Activated B cell treated with CpG ODN at 0.5 μM for 24 hours (primary cell): ENCODE measurements at regions not wholly inside any gene's neighbourhood (a gene's known extent, or its start where the extent isn't known, plus 50 kb on each side); places are given as distances from the start of the nearest gene placed in this dataset.

Experiments
- ATAC-seq: fragments of 200-7000 bp; cut with Tn5 transposase; one replicate; pipeline ENCODE4 v1.10.0; 2021; ENCODE audit warnings: low read depth, mild to moderate bottlenecking, moderate library complexity
- CTCF ChIA-PET: fragments of 350-600 bp; sonication (Branson Sonifier 250); formaldehyde crosslinking; loops from one replicate; lab custom pipeline; 2021; ENCODE audit warnings: antibody characterized with exemption; lab: Charles Lee
- POLR2A ChIA-PET: fragments of 350-600 bp; sonication (Branson Sonifier 250); formaldehyde crosslinking; loops from one replicate; lab custom pipeline; 2021; ENCODE audit warnings: antibody characterized with exemption; lab: Charles Lee
- DNase-seq: peaks from one replicate; pipeline ENCODE4 v3.0.0; 2022
- H3K27ac Mint-ChIP-seq: one replicate; pipeline ENCODE4 v1.8.0; 2020; ENCODE audit warnings: mixed read lengths
- H3K27me3 Mint-ChIP-seq: one replicate; pipeline ENCODE4 v1.8.0; 2021; ENCODE audit warnings: mixed read lengths
- H3K36me3 Mint-ChIP-seq: one replicate; pipeline ENCODE4 v1.8.0; 2021; ENCODE audit warnings: low read depth, mixed read lengths
- H3K4me1 Mint-ChIP-seq: one replicate; pipeline ENCODE4 v1.8.0; 2021; ENCODE audit warnings: mixed read lengths
- H3K4me3 Mint-ChIP-seq: one replicate; pipeline ENCODE4 v1.8.0; 2020; ENCODE audit warnings: mild to moderate bottlenecking, mixed read lengths
- H3K9me3 Mint-ChIP-seq: one replicate; pipeline ENCODE4 v1.8.0; 2020; ENCODE audit warnings: mixed read lengths
- intact Hi-C: fragments of 100-400 bp; cut with micrococcal nuclease; formaldehyde crosslinking; loops from one replicate; pipeline ENCODE4 v1.15.1; 2024
- TF ChIP-seq, protein P1 (sequence below): fragments of 200-600 bp; IDR thresholded peaks from one replicate; pipeline ENCODE4 v1.8.0; 2022; ENCODE audit warnings: antibody characterized with exemption, mild to moderate bottlenecking

DNA sequence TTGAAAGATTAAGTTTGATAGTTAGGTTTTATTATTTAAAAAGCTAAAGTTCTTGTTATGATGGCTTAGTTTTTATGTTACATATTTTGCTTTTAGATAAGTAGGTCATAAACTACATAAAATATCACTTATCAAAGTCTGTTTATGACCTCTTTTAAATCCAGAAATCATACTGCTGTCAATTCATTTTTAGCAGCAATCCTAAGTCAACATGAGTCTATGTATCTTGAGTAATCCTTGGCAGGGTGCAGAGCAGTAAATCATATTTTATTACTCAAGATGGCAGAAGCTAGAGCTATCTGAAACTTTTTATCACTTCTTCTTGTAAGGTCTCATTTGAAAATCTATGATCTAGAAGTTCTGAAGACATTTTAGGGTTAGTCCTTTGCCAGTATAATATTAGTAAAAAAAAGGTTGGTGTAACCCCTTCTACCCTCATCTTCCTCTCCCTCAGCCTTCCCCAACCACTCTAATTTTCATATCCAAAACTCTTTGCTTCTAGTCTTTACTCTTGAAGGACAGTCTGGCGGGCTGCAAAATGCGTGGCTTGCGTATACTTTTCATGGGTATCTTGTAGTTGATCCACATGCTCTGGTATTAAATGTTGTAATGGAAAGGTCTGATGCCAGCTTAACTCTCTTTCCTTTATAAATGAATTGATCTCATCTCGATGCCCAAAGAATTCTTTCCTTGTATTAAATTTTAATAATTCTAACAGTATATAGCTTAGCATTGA lies 134.0 kb upstream of the THRB start:
- peaks cover 2% of the 10 kb centered on the region for H3K27me3 Mint-ChIP-seq
- no peaks in the 10 kb centered on the region for H3K36me3 Mint-ChIP-seq
- H3K27ac Mint-ChIP-seq: no peak overlapping the region
- POLR2A ChIA-PET: no interaction called here
- no peaks in the 10 kb centered on the region for H3K9me3 Mint-ChIP-seq
- TF ChIP-seq, protein P1, sequence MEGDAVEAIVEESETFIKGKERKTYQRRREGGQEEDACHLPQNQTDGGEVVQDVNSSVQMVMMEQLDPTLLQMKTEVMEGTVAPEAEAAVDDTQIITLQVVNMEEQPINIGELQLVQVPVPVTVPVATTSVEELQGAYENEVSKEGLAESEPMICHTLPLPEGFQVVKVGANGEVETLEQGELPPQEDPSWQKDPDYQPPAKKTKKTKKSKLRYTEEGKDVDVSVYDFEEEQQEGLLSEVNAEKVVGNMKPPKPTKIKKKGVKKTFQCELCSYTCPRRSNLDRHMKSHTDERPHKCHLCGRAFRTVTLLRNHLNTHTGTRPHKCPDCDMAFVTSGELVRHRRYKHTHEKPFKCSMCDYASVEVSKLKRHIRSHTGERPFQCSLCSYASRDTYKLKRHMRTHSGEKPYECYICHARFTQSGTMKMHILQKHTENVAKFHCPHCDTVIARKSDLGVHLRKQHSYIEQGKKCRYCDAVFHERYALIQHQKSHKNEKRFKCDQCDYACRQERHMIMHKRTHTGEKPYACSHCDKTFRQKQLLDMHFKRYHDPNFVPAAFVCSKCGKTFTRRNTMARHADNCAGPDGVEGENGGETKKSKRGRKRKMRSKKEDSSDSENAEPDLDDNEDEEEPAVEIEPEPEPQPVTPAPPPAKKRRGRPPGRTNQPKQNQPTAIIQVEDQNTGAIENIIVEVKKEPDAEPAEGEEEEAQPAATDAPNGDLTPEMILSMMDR: no peak
- ATAC-seq: no peak
- intact Hi-C loops: no loop called here
- no peaks in the 10 kb centered on the region for H3K4me1 Mint-ChIP-seq
- CTCF ChIA-PET: interaction anchor here (1.6 kb wide), 1 partner anchor 52 kb away, joined by 3 read pairs; no protein-coding TSS in a partner anchor
- no peak for DNase-seq
- H3K4me3 Mint-ChIP-seq: no peak overlapping the region

DNA sequence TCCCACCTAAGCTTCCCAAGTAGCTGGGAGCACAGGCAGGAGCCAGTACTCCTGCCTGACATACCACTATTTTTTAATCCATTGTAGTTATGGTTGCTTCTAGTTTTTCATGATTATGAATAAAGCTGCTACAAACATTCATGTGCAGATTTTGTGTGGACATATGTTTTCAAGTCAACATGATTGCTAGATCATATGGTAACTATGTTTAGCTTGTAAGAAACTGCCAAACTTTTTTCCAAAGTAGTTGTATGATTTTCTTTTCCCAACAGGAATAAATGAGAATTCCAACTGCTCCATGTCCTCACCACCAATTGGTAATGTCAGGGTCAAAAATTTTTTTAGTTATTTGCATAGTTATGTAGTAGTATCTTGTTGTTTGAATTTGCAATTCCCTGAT lies 136.8 kb upstream of the THRB start:
- Mint-ChIP-seq H3K9me3 (peaks cover 3% of the 10 kb centered on the region), H3K27ac (no peak overlapping the region), H3K27me3 (peaks cover 1% of the 10 kb centered on the region), H3K4me3 (no peak overlapping the region), H3K4me1 (no peaks in the 10 kb centered on the region), H3K36me3 (no peaks in the 10 kb centered on the region)
- intact Hi-C loops: no loop called here
- ChIA-PET POLR2A (no interaction called here), CTCF (no interaction called here)
- DNase-seq (no peak), ATAC-seq (no peak)
- TF ChIP-seq, protein P1: no peak

DNA sequence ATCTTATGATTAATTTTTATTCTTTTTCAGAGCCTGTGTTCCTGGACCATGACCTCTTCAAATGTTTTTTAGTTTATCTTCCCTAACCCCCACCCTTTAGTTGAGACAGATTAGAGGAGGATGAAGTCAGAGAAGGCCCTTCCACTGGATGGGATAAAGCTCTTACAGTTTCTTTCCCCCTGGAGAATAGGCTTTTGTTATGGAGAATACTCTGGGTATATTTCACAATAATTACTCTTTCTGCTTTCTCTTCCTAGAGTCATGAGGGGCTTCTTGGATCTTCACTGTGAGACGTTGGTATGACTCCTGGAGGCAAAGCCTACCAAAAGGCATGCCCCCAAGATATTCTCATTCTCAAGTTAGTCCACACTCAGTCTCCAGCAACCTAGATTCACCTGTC lies 144.4 kb upstream of the THRB start:
- TF ChIP-seq, protein P1: no peak

DNA sequence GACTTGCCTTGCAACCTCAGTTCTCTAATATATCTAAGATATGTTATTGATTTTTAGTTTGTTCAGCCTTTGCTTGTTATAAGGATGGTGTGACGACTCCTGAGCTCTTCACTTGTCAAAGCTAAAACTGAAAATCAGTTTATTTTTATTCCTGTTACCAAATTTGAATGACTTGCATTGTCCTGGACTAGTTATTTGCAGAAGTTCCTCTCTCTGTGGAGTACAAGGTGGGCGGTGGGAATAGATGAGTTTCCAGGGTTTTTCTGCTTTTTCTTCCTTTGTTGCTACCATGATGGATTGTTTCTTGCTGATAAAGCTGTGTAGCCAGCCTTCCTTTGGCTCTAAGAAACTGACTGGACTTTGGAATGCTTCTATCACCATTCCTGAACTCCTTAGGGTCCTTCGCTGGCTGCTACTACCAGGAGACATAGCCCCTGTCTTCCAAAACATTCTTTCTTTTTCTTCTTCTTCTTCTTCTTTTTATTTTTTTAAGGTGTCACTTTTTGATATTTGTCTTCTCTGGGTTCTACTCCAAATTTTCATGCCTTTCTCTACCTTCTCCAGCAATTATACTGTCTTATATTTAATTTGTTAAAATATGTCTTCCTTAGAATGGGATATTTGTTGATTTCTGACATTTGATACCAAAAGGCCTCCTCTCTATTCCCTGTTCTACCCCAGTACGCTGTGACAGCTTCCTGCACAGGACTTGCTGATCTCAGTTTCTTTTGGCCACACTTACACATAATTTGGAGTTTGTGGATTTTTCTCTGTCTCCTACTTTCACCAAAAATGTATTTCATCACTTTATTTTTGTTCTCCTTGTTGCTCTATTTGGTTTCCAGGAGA lies 145.1 kb upstream of the THRB start:
- Mint-ChIP-seq H3K4me1 (no peaks in the 10 kb centered on the region), H3K27ac (no peak overlapping the region), H3K27me3 (peaks cover 10% of the 10 kb centered on the region), H3K36me3 (no peaks in the 10 kb centered on the region), H3K4me3 (no peak overlapping the region), H3K9me3 (peaks cover 3% of the 10 kb centered on the region)
- intact Hi-C loops: loop anchor here (1.0 to 10.0 kb wide), 3 partner anchors 453 to 755 kb away; no protein-coding TSS in a partner anchor
- ChIA-PET POLR2A (no interaction called here), CTCF (interaction anchor here (1.6 kb wide), 1 partner anchor 453 kb away, joined by 3 read pairs; no protein-coding TSS in a partner anchor)
- DNase-seq (no peak), ATAC-seq (no peak)
- TF ChIP-seq, protein P1: no peak

More for the DNA sequence above, 144.4 kb upstream of the THRB start:
- ATAC-seq (no peak), DNase-seq (no peak)
- Mint-ChIP-seq H3K4me1 (no peaks in the 10 kb centered on the region), H3K36me3 (no peaks in the 10 kb centered on the region), H3K27me3 (peaks cover 10% of the 10 kb centered on the region), H3K4me3 (no peak overlapping the region), H3K27ac (no peak overlapping the region), H3K9me3 (peaks cover 3% of the 10 kb centered on the region)
- CTCF ChIA-PET: interaction anchor here (1.6 kb wide), 1 partner anchor 453 kb away, joined by 3 read pairs; no protein-coding TSS in a partner anchor
- intact Hi-C loops: no loop called here
- POLR2A ChIA-PET: no interaction called here
